LoVo (cell line): ENCODE measurements at regions not wholly inside any gene's neighbourhood (a gene's known extent, or its start where the extent isn't known, plus 50 kb on each side); places are given as distances from the start of the nearest gene placed in this dataset.
"Not testable (repeated sequence)": the region's sequence is repeated elsewhere in the genome, so short reads cannot be mapped to it uniquely, and the experiment has no call there.

Experiments
- DNase-seq: peaks from one replicate; pipeline ENCODE4 v3.0.0-alpha.2; 2016; ENCODE audit warnings: low spot score

GRCh38 chr17:77821114-77821513, 137.4 kb upstream of the TNRC6C start:
- no peak for DNase-seq

- no peak for DNase-seq
Observed at GRCh38 chr17:77822302-77823030, 136.0 kb upstream of the TNRC6C start.

- no peak for DNase-seq
Observed at GRCh38 chr17:77824102-77824779, 134.3 kb upstream of the TNRC6C start.

GRCh38 chr17:77824780-77825280, 133.7 kb upstream of the TNRC6C start:
- DNase-seq = no peak

- no peak for DNase-seq
Observed at GRCh38 chr17:77825621-77826020, 132.9 kb upstream of the TNRC6C start.

GRCh38 chr17:77826132-77826873, 132.2 kb upstream of the TNRC6C start:
- no peak for DNase-seq

- DNase-seq = no peak
Observed at GRCh38 chr17:77827039-77827438, 131.5 kb upstream of the TNRC6C start.

- no peak for DNase-seq
Observed at GRCh38 chr17:77827511-77827910, 131.0 kb upstream of the TNRC6C start.

- no peak for DNase-seq
Observed at GRCh38 chr17:77828749-77829539, 129.6 kb upstream of the TNRC6C start.

- DNase-seq = no peak
Observed at GRCh38 chr17:77829843-77830799, 128.4 kb upstream of the TNRC6C start.

- DNase-seq = no peak
Observed at GRCh38 chr17:77830816-77831473, 127.6 kb upstream of the TNRC6C start.

GRCh38 chr17:77831474-77832179, 126.9 kb upstream of the TNRC6C start:
- DNase-seq = no peak

GRCh38 chr17:77832180-77832560, 126.3 kb upstream of the TNRC6C start:
- no peak for DNase-seq

- DNase-seq = no peak
Observed at GRCh38 chr17:77833769-77834168, 124.7 kb upstream of the TNRC6C start.

- DNase-seq = peak; percentile 64
Observed at GRCh38 chr17:77834170-77835115, 124.1 kb upstream of the TNRC6C start.

- DNase-seq = peak; percentile 67
Observed at GRCh38 chr17:77836557-77837041, 121.9 kb upstream of the TNRC6C start.

- DNase-seq = not testable (repeated sequence)
Observed at GRCh38 chr17:77837072-77837471, 121.4 kb upstream of the TNRC6C start.

- DNase-seq = no peak
Observed at GRCh38 chr17:77837917-77838316, 120.6 kb upstream of the TNRC6C start.
